DMS79 (cell line): ENCODE measurements at regions not wholly inside any gene's neighbourhood (a gene's known extent, or its start where the extent isn't known, plus 50 kb on each side); places are given as distances from the start of the nearest gene placed in this dataset.

ENCODE experiments used
- DNase-seq: peaks from one replicate; lab custom pipeline; 2025; lab: John Stamatoyannopoulos, UW

GRCh38 chr4:189279188-189279587, 661.5 kb upstream of the FRG1 start:
- no peak for DNase-seq

GRCh38 chr4:189285377-189285776, 655.3 kb upstream of the FRG1 start:
- DNase-seq = no peak

- no peak for DNase-seq
Measured at GRCh38 chr4:189291939-189292338, 648.7 kb upstream of the FRG1 start.

GRCh38 chr4:189293459-189293858, 647.2 kb upstream of the FRG1 start:
- no peak for DNase-seq

- DNase-seq = no peak
Measured at GRCh38 chr4:189294574-189294973, 646.1 kb upstream of the FRG1 start.

- DNase-seq = no peak
Measured at GRCh38 chr4:189299706-189300105, 641.0 kb upstream of the FRG1 start.

- DNase-seq = no peak
Measured at GRCh38 chr4:189301692-189302091, 639.0 kb upstream of the FRG1 start.

- DNase-seq = no peak
Measured at GRCh38 chr4:189302719-189303118, 638.0 kb upstream of the FRG1 start.

- no peak for DNase-seq
Measured at GRCh38 chr4:189304167-189304566, 636.5 kb upstream of the FRG1 start.

- no peak for DNase-seq
Measured at GRCh38 chr4:189304809-189305208, 635.9 kb upstream of the FRG1 start.

- no peak for DNase-seq
Measured at GRCh38 chr4:189305500-189305899, 635.2 kb upstream of the FRG1 start.

- no peak for DNase-seq
Measured at GRCh38 chr4:189311251-189311650, 629.4 kb upstream of the FRG1 start.

GRCh38 chr4:189313064-189313463, 627.6 kb upstream of the FRG1 start:
- DNase-seq = no peak

GRCh38 chr4:189313861-189314513, 626.7 kb upstream of the FRG1 start:
- no peak for DNase-seq

GRCh38 chr4:189322426-189322825, 618.2 kb upstream of the FRG1 start:
- no peak for DNase-seq

- no peak for DNase-seq
Measured at GRCh38 chr4:189341881-189342280, 598.8 kb upstream of the FRG1 start.

- DNase-seq = no peak
Measured at GRCh38 chr4:189355590-189355989, 585.1 kb upstream of the FRG1 start.

- no peak for DNase-seq
Measured at GRCh38 chr4:189362364-189362763, 578.3 kb upstream of the FRG1 start.

GRCh38 chr4:189364032-189364449, 576.6 kb upstream of the FRG1 start:
- DNase-seq = no peak

- no peak for DNase-seq
Measured at GRCh38 chr4:189365451-189365850, 575.2 kb upstream of the FRG1 start.

- DNase-seq = no peak
Measured at GRCh38 chr4:189367832-189368231, 572.8 kb upstream of the FRG1 start.

- DNase-seq = no peak
Measured at GRCh38 chr4:189374176-189374575, 566.5 kb upstream of the FRG1 start.

GRCh38 chr4:189376901-189377300, 563.8 kb upstream of the FRG1 start:
- no peak for DNase-seq

GRCh38 chr4:189377569-189377968, 563.1 kb upstream of the FRG1 start:
- no peak for DNase-seq

- DNase-seq = no peak
Measured at GRCh38 chr4:189385098-189385497, 555.6 kb upstream of the FRG1 start.
